ENCODE measurements at regions not wholly inside any gene's neighbourhood (a gene's known extent, or its start where the extent isn't known, plus 50 kb on each side); places are given as distances from the start of the nearest gene placed in this dataset.

- peaks cover 6% of the 10 kb centered on the region for H3K27me3 Mint-ChIP-seq
- no peak overlapping the region for H3K27ac Mint-ChIP-seq
- intact Hi-C loops (cut with DNase I, micrococcal nuclease), result no loop called here
- DNase-seq (no peak), ATAC-seq (no peak)
- no peaks in the 10 kb centered on the region for H3K4me1 Mint-ChIP-seq
- no peak overlapping the region for H3K4me3 Mint-ChIP-seq
- POLR2A ChIA-PET, result no interaction called here
- H3K9me3 Mint-ChIP-seq (ENCODE audit: low read depth), result peaks cover 6% of the 10 kb centered on the region
- no peaks in the 10 kb centered on the region for H3K36me3 Mint-ChIP-seq (ENCODE audit: low read depth)
- CTCF ChIA-PET, result no interaction called here
Measured at GRCh38 chr12:130110914-130111313, 51.4 kb upstream of the FZD10 start.

- no peak overlapping the region for H3K27ac Mint-ChIP-seq
- no peak for ATAC-seq
- intact Hi-C loops (cut with DNase I, micrococcal nuclease), result no loop called here
Measured at GRCh38 chr12:130111965-130112496, 50.2 kb upstream of the FZD10 start.

More at GRCh38 chr12:130111965-130112496, 50.2 kb upstream of the FZD10 start:
- H3K27me3 Mint-ChIP-seq, result peaks cover 6% of the 10 kb centered on the region
- ChIA-PET POLR2A (no interaction called here), CTCF (no interaction called here)
- H3K4me1 Mint-ChIP-seq, result no peaks in the 10 kb centered on the region
- no peaks in the 10 kb centered on the region for H3K36me3 Mint-ChIP-seq (ENCODE audit: low read depth)
- peaks cover 6% of the 10 kb centered on the region for H3K9me3 Mint-ChIP-seq (ENCODE audit: low read depth)
- H3K4me3 Mint-ChIP-seq, result no peak overlapping the region
- no peak for DNase-seq

Measured in activated CD4-positive, alpha-beta T cell treated with anti-CD3 and anti-CD28 coated beads for 36 hours (primary cell).